Amniotic epithelial cell (primary cell): ENCODE measurements at regions not wholly inside any gene's neighbourhood (a gene's known extent, or its start where the extent isn't known, plus 50 kb on each side); places are given as distances from the start of the nearest gene placed in this dataset.

Experiments used
- DNase-seq: peaks from one replicate; pipeline ENCODE4 v3.0.0-alpha.2; 2010; ENCODE audit warnings: low read depth

DNA sequence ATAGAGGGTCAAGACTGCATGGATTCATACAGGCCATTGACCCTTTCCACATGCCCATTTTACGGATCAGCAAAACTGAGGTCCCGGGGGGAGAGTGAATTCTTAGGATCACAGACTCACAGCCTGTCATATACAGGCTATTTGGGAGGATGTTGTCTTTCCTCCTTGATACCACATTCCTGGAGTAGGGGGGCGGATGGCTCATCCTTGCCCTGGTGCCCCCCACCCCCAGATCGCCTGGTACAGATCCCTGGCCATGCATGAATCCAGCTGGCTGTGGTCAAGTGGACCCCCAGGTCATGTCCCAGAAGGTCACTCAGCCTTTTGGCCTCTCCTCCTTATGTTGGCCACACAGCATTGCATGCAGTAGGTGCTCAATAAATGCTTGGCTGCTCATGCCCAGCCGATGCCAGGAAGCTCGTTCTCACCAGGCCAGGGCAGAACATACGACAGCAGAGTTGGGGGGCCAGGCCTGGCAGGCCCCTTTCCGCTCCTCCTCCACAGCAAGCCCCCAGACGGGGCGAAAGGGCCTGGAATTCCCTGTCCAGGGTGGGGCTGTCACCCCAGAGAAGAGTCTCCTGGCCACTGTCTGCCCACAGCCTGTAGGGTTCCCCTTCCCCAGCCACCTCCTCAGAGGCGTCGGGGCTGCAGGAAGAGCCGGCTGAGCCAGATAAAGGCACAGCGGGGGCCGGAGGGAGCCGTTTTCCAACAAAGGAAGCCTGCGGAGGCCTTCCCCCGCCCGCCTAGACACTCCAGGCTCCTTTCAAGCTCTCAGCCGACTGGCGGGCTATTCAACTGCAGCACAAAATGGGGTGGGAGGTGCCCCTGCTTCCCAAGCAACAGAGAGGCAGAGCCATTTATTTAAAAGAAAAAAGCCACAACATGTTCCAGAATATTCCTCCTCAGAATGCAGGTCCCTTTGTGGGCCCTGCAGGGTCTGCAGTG is 215.7 kb upstream of the CIBAR2 start:
- peak; percentile 40 for DNase-seq

DNA sequence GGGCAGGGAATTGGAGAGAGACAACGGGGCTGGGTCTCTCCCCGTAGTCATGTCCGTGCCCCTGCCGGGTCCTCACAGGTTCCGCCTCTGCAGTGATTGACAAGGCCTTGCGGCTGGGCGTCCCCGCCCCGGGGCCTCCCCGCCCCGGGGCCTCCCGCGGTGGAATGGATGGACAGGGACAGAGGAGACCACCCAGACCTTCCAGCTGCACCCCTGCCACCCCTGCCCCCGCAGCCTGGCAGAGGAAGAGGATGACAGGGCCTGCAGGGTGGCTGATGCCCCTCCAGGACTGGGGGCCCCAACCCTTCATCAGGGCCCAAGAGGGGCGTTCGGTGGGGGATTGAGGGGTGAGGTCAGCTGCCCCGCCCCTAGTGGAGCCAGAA is 216.4 kb upstream of the CIBAR2 start:
- DNase-seq: no peak

- DNase-seq: peak; percentile 42
These were observed 217.0 kb upstream of the CIBAR2 start for GRCh38 chr16:85329059-85329812.

DNA sequence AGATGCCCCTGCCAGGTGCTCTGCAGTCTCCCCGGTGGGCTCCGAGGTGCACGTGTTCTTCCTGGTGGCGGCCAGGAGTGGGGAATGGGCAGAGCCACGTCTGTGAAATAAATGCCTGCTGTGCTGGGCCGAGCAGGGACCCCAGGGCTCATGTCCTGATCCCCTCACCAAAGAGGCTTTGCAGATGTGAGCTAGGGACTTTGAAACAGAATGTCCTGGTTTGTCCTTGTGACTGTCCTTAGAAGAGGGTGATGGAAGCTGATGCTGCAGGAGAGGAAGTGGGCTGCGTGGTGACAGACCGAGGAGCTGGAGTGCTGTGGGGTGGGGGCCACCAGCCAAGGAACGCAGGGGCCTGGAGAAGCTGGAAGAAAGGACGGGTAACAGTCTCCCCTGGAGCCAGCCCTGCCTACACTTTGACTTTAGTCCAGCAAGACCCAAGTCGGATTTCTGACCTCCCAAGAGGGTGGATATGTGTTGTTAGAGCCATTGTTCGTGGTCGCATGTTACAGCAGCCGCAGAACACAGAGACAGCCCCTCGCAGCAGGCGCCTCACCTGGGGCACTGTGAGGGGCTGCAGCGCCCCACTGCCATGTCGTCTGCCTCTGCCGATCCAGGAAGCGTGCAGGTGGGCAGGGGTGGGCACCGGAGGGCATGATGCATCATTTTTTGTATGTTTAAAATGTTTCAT is 217.9 kb upstream of the CIBAR2 start:
- no peak for DNase-seq

GRCh38 chr16:85330694-85331188 is 218.5 kb upstream of the CIBAR2 start:
- DNase-seq: peak; percentile 94

DNA sequence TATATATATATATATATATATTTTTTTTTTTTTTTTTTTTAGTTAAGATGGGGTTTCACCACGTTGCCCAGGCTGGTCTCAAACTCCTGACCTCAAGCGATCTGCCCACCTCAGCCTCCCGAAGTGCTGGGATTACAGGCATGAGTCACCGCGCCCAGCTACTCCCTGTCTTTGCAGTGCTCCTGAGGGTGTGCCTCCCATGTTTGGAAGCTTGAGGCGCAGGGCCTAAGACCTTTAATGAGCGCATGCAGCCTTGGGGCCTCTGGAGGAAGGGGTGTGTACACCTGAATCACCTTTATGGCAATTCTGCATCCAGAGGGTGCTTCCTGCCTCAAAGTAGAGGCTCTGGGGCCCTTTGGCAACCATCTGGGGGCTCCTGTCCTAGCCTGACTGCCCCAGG is 219.4 kb upstream of the CIBAR2 start:
- no peak for DNase-seq

GRCh38 chr16:85332175-85332574 is 219.9 kb upstream of the CIBAR2 start:
- DNase-seq: no peak

DNA sequence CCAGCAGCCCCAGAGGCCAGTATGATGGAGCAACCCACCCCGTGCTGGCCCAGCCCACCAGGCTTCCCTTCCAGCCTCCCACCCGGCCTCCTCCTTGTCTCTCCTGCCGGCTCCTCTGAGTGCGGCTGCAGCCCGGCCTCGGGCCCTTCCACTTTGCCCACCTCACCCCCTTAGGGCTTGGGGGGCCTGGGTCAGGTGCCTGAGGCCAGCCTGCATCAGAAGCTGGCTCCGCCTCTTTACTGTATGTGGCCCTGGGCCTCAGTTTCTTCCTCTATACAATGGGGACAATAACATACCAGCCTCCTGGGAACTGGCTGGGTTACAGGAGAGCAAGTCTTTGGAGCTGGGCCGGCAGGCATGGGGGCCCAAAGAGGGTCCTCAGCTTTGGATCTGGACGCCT is 221.1 kb upstream of the CIBAR2 start:
- no peak for DNase-seq

DNA sequence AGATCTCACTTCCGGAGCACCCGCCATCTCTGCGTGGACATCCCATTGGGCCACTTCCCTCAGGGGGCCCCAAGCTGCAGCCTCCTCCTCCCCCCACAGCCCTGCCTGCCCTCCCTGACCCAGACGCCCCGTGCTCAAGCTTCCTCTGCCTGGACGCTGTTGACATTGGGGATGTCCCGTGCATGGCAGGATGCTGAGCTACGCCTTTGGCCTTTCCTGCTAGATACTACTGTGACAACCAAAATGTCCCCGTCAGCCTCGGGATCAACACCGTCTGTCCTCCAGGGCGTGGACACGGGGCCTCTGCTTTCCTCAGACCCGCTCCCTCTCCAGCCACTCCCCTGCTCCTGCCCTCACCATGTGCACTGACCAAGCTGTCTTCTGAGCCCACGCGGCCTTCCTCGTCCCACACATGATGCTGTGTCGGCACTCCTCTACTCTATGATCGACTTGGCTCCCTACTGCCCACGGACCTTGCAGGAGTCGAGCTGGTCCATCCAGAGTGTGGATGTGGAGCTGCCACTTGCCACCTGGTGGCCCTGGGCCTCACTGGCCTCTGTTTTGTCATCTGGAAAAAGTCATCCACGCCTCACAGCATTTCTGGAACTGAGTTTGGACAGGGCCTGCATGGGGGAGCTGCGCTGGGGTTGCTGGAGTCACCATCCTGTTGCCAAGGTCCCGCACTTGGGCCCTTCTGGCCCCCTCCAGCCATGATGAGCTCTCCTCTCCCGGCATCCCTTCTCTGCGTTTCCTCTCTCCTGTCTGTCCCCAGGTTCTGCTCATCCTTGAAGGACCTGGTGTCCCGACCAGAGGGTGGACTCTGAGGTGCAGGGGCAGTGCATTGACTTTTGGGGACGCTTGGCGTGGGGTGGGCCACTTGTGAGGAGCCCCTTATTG is 221.7 kb upstream of the CIBAR2 start:
- DNase-seq: no peak

GRCh38 chr16:85334718-85335583 is 222.7 kb upstream of the CIBAR2 start:
- peak; percentile 76 for DNase-seq

DNA sequence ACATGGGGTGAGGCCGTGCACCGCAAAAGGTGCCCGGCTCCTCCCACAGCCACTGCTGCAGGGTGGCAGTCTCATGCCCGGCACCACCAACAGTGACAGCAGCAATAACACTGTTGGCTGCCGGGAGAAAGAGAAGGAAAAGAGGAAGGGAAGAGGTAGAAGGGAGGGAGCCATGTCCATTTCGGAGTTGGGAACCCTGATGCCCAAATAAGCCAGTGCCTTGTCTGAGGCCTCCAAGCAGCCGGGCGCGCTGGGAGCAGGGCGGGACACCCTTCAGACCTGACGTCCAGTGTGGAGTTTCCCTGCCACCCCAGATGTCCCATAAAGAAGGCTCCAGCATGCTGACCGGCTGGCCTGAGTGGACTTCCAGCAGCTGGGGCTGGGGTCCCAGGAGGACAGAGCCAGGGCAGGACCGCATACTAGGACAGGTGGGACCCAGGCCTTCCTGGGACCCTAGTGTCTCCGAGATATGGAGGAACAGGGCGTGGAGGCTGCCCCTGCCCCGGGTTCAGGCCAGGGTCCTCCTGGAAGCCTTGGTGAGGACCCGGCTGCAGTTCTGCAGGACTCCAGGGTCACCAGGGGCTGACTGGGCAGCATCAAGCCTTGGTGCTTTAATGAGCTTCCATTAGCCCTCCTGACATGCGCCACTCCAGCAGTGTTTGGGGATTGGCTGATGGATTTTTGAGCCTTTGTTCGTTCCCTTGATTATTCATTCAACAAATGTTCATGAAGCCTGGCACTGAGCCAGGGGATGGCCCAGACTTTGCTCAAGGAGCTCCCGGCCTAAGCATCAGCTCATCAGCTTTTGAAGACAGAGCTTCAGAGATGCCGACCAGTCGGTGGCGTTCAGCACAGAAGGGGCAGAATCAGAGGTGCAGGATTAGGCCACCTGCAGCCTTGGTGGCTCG is 223.6 kb upstream of the CIBAR2 start:
- DNase-seq: peak; percentile 68

DNA sequence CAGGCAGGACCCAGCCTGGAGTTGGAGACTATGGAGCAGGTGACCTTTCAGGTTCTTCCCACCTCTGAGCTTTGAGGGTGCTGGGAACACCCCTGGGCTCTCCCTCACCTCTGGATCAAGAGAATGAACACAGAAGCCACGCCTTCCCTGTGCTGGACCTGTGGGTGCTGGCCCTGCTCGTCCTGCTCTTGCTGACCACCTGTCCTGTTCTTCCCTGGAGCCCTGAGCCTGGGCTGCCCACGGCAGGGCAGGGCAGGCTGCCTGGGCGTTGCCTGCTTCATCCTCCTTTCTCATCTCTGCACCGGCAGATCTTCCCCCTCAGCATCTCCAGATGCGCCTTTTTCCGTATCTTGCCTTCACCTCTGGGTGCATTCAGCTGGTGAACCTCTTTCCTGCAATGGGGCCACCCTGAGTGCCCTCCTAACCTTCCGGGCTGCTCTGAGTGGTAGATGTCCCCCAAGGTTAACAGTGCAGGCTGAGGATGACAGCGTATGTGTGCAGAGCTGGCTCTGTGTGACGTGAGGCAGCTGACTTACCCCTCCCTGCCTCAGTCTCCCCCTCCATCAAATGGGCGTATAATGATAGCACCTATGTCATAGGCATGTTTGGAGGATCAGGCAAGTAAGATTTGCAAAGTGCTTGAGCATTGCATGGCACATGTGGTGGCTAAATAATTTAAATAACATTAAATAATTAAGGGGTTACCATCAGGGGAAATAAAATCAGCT is 225.8 kb upstream of the CIBAR2 start:
- no peak for DNase-seq

DNA sequence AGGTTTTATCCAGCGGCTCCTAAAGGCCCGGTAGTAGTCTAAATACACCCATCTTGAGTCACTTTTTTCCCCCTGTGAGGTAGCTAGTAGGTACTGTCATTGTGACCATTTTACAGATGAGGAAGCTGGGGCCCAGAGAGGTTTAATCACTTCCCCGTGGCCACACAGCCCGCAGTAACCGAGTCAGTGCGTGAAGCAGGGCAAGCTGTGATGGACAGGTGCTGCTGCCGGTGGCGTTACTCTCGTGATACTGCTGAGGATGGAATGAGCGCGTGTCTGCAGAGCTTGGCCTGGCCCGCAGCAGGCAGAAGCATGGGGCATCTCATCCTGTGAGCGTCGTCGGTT is 226.3 kb upstream of the CIBAR2 start:
- no peak for DNase-seq

DNA sequence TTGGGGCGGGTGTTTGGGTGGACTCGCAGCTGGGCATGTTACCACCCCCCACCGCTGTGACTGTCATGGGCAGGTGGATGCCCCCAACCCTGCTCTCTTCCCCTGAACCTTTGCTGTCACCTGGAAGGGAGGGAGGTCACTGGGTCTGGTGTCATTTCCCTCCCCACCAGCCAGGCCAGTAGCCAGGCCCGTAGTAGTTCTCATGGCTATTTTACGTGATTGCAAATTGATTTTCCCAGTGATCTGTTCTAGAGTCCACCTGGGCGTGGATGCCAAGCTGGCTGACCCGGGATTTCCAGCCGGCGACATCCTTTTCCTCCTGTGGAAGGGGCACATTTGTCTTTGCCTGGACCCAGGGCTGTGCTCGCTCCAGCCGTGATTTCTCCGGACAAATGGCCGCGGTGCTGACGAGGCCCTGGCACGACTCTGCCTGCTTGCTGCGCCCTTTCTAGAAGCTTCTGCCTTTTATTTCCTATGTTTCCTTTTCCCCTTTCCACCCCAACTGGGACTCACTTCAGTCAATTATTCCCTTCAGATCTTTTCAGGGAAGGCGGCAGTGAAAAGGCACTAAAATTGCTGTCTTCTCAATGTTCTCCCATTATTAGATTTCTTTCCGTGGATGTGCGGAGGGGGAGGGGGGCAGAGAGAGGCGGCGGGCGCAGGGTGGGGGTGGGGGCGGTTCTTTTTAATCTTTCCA is 226.9 kb upstream of the CIBAR2 start:
- DNase-seq: no peak

- DNase-seq: no peak
These were observed 229.9 kb upstream of the CIBAR2 start for GRCh38 chr16:85341972-85342695.

- no peak for DNase-seq
These were observed 232.3 kb upstream of the CIBAR2 start for GRCh38 chr16:85344502-85345128.

DNA sequence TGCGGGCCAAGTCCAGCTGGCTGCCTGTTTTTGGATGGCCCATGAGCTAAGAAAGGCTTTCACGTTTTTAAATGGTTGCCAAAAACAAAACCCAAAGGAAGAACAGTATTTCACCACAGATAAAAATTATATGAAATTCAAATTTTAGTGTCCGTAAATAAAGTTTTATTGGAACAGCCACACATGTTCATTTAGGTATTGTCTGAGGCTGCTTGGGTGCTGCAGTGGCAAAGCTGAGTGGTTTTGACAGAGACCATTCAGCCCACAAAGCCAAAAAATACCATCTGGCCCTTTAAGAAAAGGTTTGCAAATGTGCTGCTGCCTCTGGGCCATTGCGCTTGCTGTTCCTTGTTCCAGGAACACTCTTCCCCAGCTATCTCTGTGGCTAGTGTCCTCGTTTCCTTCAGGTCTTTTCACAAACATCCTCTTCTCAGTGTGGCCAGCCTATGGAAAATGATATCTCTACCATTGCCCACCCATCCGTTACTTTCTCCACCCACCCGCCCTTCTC is 232.9 kb upstream of the CIBAR2 start:
- DNase-seq: no peak
